ENCODE measurements at regions not wholly inside any gene's neighbourhood (a gene's known extent, or its start where the extent isn't known, plus 50 kb on each side); places are given as distances from the start of the nearest gene placed in this dataset.

GRCh38 chr4:183852910-183853547, 52.1 kb upstream of the STOX2 start:
- no peak for DNase-seq (ENCODE audit: low spot score)

GRCh38 chr4:183853548-183853940, 51.6 kb upstream of the STOX2 start:
- DNase-seq (ENCODE audit: low spot score), result no peak

Measured in Ammon's horn (tissue), 1 donor.